ENCODE measurements at regions not wholly inside any gene's neighbourhood (a gene's known extent, or its start where the extent isn't known, plus 50 kb on each side); places are given as distances from the start of the nearest gene placed in this dataset.

- H3K4me3 ChIP-seq, result no peak overlapping the region
- no peaks in the 10 kb centered on the region for H3K4me1 ChIP-seq (replicated peaks)
- no peak for DNase-seq (ENCODE audit: low spot score)
- H3K27me3 ChIP-seq (replicated peaks; ENCODE audit: insufficient read depth), result no peaks in the 10 kb centered on the region
- intact Hi-C loops (cut with DNase I), result no loop called here
- 82% methylated on average over 3 of the region's 3 CpGs for WGBS
- H3K27ac ChIP-seq, result no peak overlapping the region
- no peaks in the 10 kb centered on the region for H3K36me3 ChIP-seq
- H3K9me3 ChIP-seq, result no peaks in the 10 kb centered on the region
- TF ChIP-seq CTCF (IDR thresholded peaks at IDR 0.05) (no peak), POLR2AphosphoS5 (IDR thresholded peaks at IDR 0.05) (no peak), POLR2A (IDR thresholded peaks at IDR 0.05) (no peak)
These were observed 131.0 kb upstream of the CSF3R start for GRCh38 chr1:36613721-36614120.

GRCh38 chr1:36612881-36613280 lies 130.2 kb upstream of the CSF3R start:
- H3K36me3 ChIP-seq, result no peaks in the 10 kb centered on the region
- DNase-seq (ENCODE audit: low spot score), result no peak
- no peak overlapping the region for H3K27ac ChIP-seq
- 40% methylated on average over 8 of the region's 8 CpGs for WGBS
- H3K4me3 ChIP-seq, result no peak overlapping the region
- no peaks in the 10 kb centered on the region for H3K4me1 ChIP-seq (replicated peaks)
- no peaks in the 10 kb centered on the region for H3K9me3 ChIP-seq
- intact Hi-C loops (cut with DNase I), result no loop called here
- no peaks in the 10 kb centered on the region for H3K27me3 ChIP-seq (replicated peaks; ENCODE audit: insufficient read depth)
- no peak for TF ChIP-seq POLR2A (IDR thresholded peaks at IDR 0.05)
- TF ChIP-seq CTCF (IDR thresholded peaks at IDR 0.05), result no peak
- no peak for TF ChIP-seq POLR2AphosphoS5 (IDR thresholded peaks at IDR 0.05)

GRCh38 chr1:36612121-36612520 lies 129.4 kb upstream of the CSF3R start:
- H3K27me3 ChIP-seq (replicated peaks; ENCODE audit: insufficient read depth), result no peaks in the 10 kb centered on the region
- H3K4me1 ChIP-seq (replicated peaks), result no peaks in the 10 kb centered on the region
- no peak for DNase-seq (ENCODE audit: low spot score)
- no peak overlapping the region for H3K4me3 ChIP-seq
- WGBS, result 69% methylated on average over 10 of the region's 10 CpGs
- no peak overlapping the region for H3K27ac ChIP-seq
- no peaks in the 10 kb centered on the region for H3K9me3 ChIP-seq
- TF ChIP-seq POLR2A (IDR thresholded peaks at IDR 0.05) (no peak), CTCF (IDR thresholded peaks at IDR 0.05) (no peak), POLR2AphosphoS5 (IDR thresholded peaks at IDR 0.05) (no peak)
- intact Hi-C loops (cut with DNase I), result no loop called here
- no peaks in the 10 kb centered on the region for H3K36me3 ChIP-seq

- no peaks in the 10 kb centered on the region for H3K4me1 ChIP-seq (replicated peaks)
- intact Hi-C loops (cut with DNase I), result no loop called here
- H3K27ac ChIP-seq, result no peak overlapping the region
- DNase-seq (ENCODE audit: low spot score), result no peak
- no peaks in the 10 kb centered on the region for H3K9me3 ChIP-seq
- TF ChIP-seq CTCF (IDR thresholded peaks at IDR 0.05), result peak in 1 of 4 experiments; percentile 31
- no peak for TF ChIP-seq POLR2A (IDR thresholded peaks at IDR 0.05)
- no peak for TF ChIP-seq POLR2AphosphoS5 (IDR thresholded peaks at IDR 0.05)
- no peaks in the 10 kb centered on the region for H3K27me3 ChIP-seq (replicated peaks; ENCODE audit: insufficient read depth)
- H3K36me3 ChIP-seq, result no peaks in the 10 kb centered on the region
- H3K4me3 ChIP-seq, result no peak overlapping the region
- WGBS, result 39% methylated on average over 6 of the region's 6 CpGs
These were observed 126.7 kb upstream of the CSF3R start for GRCh38 chr1:36609241-36610027.

GRCh38 chr1:36608272-36608671 lies 125.6 kb upstream of the CSF3R start:
- Histone ChIP-seq H3K27ac (no peak overlapping the region), H3K27me3 (replicated peaks; ENCODE audit: insufficient read depth) (no peaks in the 10 kb centered on the region)
- TF ChIP-seq POLR2AphosphoS5 (IDR thresholded peaks at IDR 0.05), result no peak

More at GRCh38 chr1:36608272-36608671, 125.6 kb upstream of the CSF3R start:
- H3K4me1 ChIP-seq (replicated peaks), result no peaks in the 10 kb centered on the region
- H3K36me3 ChIP-seq, result no peaks in the 10 kb centered on the region
- H3K9me3 ChIP-seq, result no peaks in the 10 kb centered on the region
- H3K4me3 ChIP-seq, result no peak overlapping the region
- WGBS, result 32% methylated on average over 1 of the region's 1 CpG
- no peak for DNase-seq (ENCODE audit: low spot score)
- intact Hi-C loops (cut with DNase I), result no loop called here

Measured in prostate gland (tissue), 2 donors.